Ammon's horn (tissue), 1 donor: ENCODE measurements at regions not wholly inside any gene's neighbourhood (a gene's known extent, or its start where the extent isn't known, plus 50 kb on each side); places are given as distances from the start of the nearest gene placed in this dataset.

Source experiments
- DNase-seq: peaks from one replicate; pipeline ENCODE4 v3.0.0-alpha.2; 2016; ENCODE audit warnings: low spot score

DNA sequence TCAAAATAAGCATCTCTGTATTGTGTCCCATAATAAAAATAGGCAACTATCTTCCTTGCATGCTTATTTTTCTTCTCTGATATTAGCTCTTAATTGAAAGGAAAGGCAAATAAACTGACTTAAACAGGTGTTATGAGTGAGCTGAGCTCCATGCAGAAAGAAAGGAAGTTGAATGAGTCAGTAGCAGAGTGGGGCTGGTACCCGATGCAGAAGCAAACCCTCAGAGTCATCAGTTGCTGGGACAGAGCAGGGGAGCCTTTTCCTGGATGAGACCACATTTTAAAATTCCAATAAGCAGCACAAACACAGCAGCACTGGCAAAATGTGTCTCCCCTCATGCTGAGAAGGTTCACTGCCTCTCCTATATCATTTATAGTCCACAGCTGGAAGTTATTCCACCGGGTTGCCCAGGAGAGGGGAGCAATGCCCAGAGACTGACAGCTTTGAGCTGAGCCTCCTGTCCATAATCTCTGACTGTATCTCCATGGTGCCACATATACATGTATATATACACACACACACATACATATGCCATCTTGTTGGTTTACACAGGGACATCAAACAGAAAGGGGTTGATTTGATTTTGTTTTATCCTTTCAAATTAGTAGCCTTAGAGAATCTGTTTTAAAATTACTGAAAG lies 274.3 kb upstream of the PPARGC1A start:
- no peak for DNase-seq

DNA sequence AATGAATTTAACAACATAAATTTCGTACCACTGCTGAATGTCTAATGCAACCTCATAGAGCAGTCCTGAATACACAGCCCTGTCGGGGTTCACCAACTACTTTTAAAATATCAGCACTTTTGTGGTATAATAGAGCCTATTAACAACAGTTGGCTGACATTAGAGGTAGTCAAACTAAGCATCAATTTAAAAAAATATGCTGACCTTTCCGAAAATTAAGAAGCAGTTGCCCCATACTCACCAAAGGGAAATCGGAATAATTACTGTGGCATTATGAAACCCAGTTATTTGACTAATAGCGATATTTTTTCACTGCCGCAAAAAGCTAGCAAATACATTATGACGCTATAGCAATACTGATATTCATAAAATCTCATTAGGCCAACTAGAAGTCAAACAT lies 273.5 kb upstream of the PPARGC1A start:
- no peak for DNase-seq

DNA sequence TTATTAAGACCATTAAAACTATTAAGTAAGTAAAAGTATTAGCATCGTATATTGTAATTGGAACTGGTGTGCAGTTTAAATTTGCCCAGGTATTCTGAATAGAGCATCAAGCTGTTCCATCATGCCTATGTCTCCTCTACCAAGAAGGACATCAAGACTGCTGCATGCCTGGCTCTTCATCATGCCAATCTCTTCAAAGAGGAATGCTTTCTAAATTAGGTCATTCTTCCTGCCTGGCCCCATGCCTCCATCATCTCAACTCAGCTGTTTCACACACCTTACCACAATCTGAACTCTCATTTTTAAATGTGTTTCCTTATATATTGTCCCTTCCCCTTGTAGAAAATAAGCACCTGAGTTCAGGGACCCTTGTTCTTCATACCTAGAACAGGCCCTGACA lies 270.5 kb upstream of the PPARGC1A start:
- DNase-seq: no peak

DNA sequence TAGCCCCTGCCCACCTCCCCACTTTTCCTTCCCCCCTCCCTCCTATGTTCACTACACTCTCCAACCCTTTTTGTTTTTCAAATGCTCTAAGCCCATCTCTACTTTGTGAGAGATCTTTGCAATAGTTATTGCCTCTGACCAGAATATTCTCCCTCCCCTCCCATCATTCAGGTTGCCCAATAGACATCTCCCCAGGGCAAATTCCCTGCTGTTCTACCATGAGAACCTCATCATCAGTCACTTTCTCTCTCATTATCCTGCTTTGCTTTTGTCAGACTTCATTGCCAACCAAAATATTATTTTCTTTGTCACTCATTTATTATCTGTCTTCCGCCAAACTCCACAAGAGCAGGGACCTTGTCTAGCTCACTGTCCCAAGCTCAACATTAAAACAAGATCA lies 268.2 kb upstream of the PPARGC1A start:
- DNase-seq: no peak

DNA sequence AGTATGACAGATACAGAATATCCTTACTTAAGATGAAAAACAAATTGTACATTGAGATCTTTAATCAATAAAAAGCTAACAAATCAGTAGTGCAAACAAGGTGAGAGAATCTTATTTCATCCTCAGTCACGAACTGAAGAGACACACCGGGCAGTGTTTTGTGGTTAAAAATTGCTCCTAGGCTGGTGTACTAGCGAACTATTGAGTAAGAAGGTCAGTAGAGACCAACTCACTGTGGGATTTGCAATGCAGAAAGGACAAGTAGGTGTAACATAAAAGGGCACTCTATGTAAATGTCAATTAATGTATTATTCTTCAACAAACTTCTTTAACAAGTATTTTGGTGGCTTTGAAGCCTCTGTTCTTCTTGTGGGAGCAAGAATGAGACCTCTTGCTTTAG lies 260.2 kb upstream of the PPARGC1A start:
- no peak for DNase-seq

DNA sequence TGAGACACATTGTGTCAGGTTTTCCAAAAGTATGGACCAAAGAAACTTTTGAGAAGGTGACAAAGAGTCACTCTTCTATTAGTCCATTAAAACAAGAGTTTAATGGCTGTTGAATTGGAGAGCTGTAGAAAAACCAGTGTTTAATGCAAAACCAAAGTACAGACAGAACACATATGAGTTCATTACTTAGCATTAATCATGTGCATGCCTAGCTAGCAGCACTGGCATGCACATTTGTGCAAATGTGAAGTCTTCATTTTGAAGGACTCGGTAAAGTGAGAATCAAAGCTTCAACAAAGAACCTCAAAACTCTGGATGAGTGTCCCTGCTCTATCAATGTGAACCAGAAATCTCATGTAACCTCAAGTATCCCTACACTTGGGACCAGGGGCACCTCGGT lies 256.3 kb upstream of the PPARGC1A start:
- DNase-seq: no peak

DNA sequence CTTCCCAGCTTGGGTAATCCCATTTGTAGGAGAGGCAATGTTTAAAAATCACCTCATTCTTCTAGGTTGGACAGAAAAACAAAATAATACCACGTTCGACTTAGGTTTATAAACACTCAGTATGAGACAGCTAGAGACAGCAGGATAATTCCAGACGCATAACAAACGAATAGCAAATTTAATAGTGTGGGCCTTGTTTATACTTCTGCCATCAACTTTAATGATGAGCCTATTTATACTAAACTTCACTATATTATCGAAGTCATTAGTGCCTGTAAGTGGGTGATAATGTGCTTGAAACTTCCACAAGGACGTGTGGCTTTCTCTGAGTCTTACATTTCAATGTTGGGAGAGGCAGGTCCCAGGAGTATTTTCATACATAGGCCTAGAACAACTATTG lies 255.7 kb upstream of the PPARGC1A start:
- no peak for DNase-seq

DNA sequence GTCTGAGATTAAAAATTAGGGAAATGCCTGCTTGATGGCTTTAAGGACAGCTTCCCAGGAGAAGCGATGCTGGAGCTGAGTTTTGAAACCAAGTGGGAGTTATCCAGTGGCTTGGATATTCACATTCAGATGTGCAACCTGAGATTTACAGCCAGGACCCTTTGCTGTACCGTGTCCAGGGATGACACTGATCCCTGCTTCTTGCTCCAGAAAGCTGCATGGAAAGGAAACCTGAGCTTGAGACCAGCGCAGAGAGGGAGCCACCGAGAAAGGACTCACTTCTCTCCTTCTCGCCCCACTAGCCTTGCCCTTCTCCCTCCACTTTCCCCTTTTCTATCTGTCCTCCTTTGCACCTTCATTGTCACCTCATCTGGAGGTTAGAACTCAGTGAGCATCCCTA lies 254.5 kb upstream of the PPARGC1A start:
- no peak for DNase-seq

DNA sequence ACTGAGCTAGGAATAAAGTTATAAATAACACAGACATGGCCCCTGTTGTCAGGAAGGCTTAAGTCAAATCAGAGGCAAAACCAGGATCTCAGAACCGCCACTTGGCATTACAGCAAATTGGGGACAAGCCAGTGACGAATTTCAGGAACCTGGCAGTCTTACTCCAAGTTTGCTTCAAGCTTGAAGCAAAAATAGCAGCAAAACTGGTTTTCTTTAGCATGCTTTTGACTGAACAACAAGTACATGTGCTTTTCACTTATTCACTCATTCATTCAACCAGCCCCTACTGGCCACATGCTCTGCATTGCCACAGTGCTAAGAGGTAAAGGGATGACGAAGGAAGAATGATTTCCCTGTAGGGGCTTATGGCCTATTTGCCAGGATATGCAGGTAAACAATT lies 253.9 kb upstream of the PPARGC1A start:
- DNase-seq: peak; percentile 37

DNA sequence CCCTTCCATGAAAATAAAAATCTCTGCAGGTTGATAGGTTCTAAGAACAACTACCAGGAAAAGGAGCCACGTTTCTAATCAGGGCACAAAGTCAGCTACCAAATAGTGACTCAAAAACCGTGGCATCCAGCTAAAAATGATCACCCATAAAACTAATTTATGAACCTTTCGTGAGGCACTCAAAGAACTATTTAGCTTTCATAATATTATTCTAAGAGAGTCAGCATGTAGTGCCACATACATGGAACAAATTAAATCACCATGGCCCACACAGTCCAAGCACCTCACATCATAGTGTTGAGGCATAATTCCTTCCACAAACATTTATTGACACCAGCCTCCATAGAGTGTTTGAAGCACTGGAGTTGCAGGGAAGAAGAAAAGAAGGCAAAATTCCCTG lies 252.0 kb upstream of the PPARGC1A start:
- no peak for DNase-seq

DNA sequence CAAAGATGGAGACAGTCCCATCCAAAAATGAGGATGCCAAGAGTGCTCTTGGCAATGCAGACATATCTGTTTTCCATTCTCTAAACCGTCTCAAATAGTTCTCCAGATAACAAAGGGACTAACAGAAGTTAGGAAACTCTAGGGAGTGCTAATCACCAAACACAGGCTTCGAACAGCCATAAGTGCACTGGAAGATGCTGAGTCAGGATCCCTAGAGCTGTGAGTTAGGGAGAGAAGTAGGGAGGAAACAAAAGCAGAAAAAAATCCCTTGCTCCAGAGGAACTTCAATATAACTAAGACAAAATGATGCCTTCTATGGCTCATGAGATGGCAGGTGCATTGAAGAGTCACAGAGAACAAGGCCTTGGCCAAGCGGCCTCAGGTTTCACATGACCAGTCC lies 251.0 kb upstream of the PPARGC1A start:
- DNase-seq: no peak

DNA sequence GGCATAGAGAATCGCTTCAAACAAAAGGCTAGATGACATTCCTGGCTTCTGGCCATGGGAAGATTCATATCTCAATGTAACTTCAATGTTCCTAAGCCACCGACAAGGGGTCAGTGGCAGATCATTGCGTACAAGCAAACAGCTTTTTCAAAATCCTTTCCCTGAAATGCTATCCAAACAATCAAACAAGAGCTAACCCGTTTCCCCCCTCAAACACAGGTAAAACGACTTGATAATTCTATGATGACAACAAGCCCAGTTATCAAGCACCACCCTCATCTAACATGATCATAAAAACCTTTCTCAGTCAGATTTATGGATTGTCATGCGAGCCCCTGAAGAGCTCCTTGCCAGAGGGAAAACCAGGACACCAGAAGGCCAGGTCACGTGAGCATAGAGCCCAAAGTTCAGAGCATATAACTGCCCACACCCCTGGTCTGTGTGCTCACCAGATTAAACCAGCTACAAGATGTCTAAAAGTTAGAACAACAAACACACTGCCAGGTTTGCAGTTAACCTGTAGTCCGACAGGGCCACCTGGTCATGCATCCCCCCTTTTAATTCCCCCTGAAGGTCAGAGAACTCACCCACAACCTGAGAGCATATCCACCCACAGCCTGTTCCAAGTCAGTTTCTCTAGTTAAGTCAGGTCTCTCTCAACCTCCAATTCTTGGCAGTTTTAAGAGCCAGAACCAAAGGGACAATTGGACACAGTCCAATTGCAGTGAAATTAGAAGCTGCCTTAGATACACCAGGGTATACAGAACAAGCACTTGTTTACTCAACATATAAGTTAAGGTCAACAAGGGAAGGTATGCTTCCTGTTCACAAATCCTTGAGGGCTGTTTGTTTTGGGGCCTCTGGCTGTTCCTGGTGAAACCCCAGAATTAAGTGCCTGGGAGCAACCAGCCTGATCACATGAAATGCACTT lies 248.1 kb upstream of the PPARGC1A start:
- no peak for DNase-seq

DNA sequence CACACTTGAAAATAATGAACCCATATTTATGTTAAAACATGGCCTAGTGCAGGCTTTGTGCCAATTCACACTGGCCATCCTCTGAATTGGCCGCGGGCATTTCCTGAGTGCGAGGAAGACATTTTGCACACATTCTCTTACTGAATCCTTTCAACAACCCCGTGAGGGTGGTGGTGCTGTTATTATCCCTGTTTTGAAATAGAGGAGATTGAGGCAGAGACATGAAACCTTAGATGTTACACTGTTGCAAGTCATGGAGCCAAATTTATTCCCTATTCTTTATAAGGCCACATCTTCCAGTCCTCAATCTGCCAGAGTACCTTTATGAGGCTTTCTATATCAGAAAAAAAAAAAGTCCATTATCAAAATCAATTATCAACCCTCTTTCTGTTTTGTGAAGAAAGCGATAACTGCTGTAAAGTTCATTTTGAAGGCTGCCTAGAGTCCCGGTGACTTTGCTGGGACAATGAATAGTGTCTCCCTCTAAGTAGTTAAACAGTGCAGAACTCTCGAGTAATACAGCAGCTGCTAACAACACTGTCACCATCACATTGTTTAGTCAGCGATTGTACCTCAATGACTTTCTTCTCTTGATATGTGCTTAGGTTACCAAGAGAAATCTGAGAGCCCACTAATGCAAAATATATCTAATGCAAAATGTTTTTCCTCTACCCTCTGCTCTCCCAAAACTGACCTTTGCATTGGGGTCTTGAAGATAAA lies 242.3 kb upstream of the PPARGC1A start:
- no peak for DNase-seq

DNA sequence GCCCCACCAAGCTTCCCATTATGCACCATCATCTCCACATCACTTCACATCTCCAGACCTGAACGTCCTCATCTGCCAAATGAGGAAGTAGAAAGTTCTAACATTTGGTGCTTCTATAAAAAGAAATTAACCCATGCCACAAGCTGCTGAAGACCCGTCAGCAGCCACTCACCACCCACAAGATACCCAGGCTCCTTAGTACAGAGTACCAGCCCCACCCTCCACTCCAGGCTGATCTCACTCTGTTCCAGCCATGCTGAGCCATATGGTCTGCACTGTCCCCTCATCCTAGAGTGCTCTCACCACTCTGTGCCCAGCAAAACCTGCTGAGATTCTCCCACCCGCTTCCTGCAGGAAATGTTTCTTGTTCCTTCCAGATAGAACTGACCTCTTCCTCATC lies 240.8 kb upstream of the PPARGC1A start:
- DNase-seq: no peak

DNA sequence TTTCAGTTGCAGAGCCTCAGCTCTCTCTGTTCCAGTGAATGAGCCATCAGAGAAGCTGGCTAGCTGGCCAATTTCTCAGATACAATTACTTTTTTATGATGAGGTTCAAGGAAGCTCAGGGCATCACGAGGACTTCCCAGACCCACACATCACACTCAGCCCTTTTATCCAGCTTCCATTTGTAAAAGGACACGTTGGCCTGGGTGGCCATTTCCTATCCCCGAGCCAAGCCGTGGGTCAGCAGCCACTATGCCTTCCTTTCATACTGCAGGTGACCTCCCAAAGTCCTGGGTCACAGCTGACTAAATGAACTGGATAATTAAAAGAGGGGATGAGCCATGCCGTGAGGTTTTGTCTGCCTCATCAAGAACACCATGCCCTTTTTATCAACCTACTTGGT lies 236.9 kb upstream of the PPARGC1A start:
- no peak for DNase-seq

DNA sequence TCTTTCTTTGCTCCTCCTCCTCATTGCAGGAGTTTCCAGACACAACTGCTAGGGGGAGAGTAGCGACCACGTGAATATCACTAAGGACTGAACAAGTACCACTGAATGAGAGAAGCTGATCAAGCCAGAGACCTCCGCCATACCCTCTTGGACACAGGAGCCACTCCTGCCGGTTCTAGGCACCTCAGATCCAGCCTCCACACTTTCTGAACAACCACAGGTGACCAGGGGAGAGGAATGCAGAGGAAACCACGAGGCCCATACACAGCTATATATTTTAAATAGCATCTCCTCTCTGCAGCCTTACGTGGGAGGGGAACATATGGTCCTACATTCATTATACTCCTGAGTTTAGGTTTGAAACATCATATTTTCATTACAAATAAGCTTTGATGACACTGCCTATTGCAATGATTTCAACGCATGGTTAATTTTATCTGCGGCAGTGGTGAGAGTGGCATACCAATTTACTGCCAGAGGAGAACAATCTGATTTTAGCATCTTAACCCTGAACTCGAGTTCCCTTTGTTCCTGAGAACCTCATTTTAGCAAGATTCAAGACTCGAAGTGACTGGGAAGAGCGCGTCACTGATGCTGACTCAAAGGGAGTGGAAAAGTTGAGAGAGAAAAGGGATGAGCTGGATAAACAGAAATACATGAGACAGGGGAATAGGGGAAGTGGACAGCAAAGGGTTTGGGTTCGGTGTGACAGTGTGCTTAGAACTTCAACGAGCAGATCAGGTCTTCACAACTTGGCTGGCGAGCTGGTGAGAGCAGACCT lies 231.7 kb upstream of the PPARGC1A start:
- DNase-seq: peak; percentile 42

DNA sequence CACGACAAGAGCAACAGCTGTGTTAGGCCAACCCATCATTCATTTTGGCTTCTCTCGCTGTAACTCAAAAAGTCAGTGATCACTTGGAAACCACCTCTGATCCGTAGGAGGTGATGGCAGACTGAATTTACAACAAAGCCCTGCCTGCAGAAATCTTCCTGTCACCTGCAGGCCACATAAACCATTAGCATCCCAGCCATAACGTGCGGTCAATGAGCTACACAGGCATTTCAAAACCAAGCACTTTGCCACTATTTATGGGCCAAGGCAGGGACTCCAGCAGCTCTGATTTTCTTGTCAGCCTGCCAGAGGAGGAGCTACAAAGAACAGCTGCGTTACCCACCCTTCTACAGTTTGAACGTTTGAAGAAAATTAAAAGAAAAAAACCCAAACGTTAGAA lies 228.1 kb upstream of the PPARGC1A start:
- DNase-seq: no peak

DNA sequence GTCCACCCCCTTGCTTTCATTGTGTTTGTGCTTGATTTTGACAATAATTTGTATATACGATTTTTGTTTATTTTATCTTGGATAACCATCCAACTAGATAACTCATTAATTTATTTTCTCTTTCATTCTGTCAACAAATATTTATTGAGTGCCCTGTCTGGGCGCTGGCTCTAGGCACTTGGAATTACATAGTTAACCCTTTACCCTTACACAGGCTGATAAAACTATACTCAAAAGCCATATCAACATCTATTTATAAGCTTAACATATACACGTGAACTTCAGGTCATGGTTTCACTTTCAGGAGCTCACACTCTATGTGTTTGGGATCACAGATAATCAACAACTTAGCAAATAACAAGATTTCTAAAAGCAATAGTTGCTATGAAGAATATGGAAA lies 226.3 kb upstream of the PPARGC1A start:
- DNase-seq: no peak

DNA sequence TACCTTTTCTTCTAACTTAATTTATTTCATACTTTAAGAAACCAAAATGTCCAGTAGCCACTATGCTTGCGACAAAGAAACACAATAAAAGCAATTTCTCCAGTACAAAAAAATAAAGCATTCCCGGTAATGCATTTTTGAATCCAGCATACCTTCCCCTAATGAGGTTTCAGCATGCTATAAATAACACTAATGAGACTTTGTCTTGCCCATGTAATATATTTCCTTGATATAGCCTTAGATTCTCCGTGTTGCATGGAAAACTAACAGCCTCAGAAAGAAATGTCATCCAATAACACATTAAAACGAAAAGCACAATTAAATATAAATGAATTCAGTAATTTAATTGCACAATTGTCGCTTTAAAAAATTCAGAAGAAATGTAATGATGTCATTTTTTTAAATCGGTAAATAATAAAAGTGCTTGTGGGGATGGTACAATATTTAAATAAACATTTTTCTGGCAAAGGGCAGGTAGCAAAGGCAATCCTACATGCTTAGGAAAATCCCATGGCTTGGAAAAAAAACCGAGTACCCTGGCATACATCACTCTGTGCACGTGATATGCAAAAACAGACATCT lies 225.2 kb upstream of the PPARGC1A start:
- DNase-seq: no peak

DNA sequence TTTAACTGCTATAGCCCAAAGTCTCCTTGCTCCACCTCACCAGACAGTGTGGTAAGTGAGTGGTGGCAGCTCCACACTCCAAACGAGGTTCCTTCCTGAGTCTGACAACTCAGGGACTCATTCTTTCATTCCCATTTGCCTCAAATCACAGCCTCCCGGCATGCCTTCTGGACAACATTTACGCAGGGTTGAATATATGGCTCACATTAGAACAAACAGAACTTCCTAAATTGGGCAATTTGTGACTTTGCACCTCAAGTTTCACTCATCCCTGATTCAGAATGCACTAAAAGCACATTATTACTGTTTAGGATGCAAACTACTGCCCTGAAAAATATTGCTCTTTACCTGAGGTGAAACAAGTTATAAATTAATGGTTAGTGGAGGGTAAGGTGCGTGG lies 224.6 kb upstream of the PPARGC1A start:
- DNase-seq: no peak

DNA sequence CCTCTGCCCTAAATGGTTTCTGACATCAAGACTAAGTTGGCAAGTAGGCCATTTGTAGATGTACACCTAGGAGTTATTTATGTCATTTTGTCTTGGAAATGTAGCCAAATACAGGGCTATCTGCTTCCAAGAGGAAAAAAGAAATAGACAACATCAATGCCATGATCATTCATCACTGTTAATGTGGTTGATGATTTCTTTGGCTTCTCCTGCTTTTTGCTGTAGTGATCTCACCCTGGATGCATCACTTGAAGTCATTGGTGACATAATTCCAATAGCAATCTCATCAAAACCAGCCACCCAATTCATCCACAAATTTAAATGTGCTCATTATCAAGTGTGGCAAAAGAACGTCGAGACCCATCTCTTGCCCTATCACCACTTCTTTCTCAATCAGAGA lies 222.6 kb upstream of the PPARGC1A start:
- DNase-seq: no peak

DNA sequence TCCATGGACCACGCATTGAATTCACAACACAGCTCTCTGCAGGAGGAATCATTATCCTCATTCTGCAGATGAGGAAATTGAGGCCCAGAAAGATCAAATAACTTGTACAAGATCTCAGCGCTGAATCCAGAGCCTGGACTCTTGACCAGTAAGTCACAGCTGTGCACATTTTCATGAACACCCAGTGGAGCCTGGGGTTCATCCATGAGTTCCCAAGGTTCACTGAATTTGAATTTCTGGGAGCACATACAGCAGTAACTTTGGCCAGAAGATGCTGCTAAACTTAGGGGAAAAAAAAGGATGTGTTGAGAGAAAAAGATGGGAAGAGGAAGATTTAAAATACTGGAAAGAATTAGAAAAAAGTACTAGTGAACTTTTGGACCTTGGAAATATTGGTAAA lies 218.7 kb upstream of the PPARGC1A start:
- no peak for DNase-seq
